WTC11 (cell line): ENCODE measurements at regions not wholly inside any gene's neighbourhood (a gene's known extent, or its start where the extent isn't known, plus 50 kb on each side); places are given as distances from the start of the nearest gene placed in this dataset.

Experiments used
- ATAC-seq: fragments of 200-7000 bp; cut with Tn5 transposase; 2 replicates; pipeline ENCODE4 v1.10.0; 2021; ENCODE audit warnings: mild to moderate bottlenecking, moderate library complexity
- CTCF ChIA-PET: fragments of 300-600 bp; sonication (Branson Sonifier 250); formaldehyde crosslinking; loops from one replicate; lab custom pipeline; 2021; ENCODE audit warnings: antibody characterized with exemption; lab: Charles Lee
- POLR2A ChIA-PET: fragments of 350-600 bp; sonication (Branson Sonifier 250); formaldehyde crosslinking; loops from one replicate; lab custom pipeline; 2021; ENCODE audit warnings: antibody characterized with exemption; lab: Charles Lee
- DNase-seq: peaks from one replicate; pipeline ENCODE4 v3.0.0; 2021; ENCODE audit warnings: low spot score
- H3K27ac Mint-ChIP-seq: 2 replicates; pipeline ENCODE4 v1.8.0; 2021; ENCODE audit warnings: mixed read lengths
- H3K27me3 Mint-ChIP-seq: 2 replicates; pipeline ENCODE4 v1.8.0; 2021; ENCODE audit warnings: low read depth, mild to moderate bottlenecking, moderate library complexity, mixed read lengths
- H3K36me3 Mint-ChIP-seq: 2 replicates; pipeline ENCODE4 v1.8.0; 2021; ENCODE audit warnings: mixed read lengths
- H3K4me1 Mint-ChIP-seq: 2 replicates; pipeline ENCODE4 v1.8.0; 2022; ENCODE audit warnings: mixed read lengths
- H3K4me3 Mint-ChIP-seq: 2 replicates; pipeline ENCODE4 v1.8.0; 2021; ENCODE audit warnings: mild to moderate bottlenecking, moderate library complexity, mixed read lengths
- H3K9me3 Mint-ChIP-seq: 2 replicates; pipeline ENCODE4 v1.8.0; 2021; ENCODE audit warnings: mixed read lengths
- ELF4 ChIP-seq: sonication (generic); formaldehyde crosslinking; IDR thresholded peaks from 2 replicates; pipeline ENCODE4 v1.8.1; 2022; ENCODE audit warnings: low read depth, mild to moderate bottlenecking, moderate library complexity, missing genetic modification reagents
- JUN ChIP-seq: sonication (generic); formaldehyde crosslinking; IDR thresholded peaks from 2 replicates; pipeline ENCODE4 v1.8.0; 2023; ENCODE audit warnings: mild to moderate bottlenecking, missing genetic modification reagents
- KAT7 ChIP-seq: sonication (generic); formaldehyde crosslinking; IDR thresholded peaks from 2 replicates; pipeline ENCODE4 v1.8.1; 2023; ENCODE audit warnings: missing genetic modification reagents, mild to moderate bottlenecking, borderline replicate concordance
- NR3C1 ChIP-seq: sonication (generic); formaldehyde crosslinking; conservative IDR thresholded peaks from 2 replicates; pipeline ENCODE4 v1.8.1; 2023; ENCODE audit warnings: low read depth, mild to moderate bottlenecking, missing genetic modification reagents
- ZNF423 ChIP-seq: fragments of 250-450 bp; sonication (Bioruptor Pico); IDR thresholded peaks from 2 replicates; pipeline ENCODE4 v2.1.2; 2022; ENCODE audit warnings: mild to moderate bottlenecking, moderate library complexity
- TF ChIP-seq, protein P1 (sequence below): sonication (generic); formaldehyde crosslinking; IDR thresholded peaks from 2 replicates; pipeline ENCODE4 v1.8.1; 2023; ENCODE audit warnings: mild to moderate bottlenecking, missing genetic modification reagents, moderate library complexity
- TF ChIP-seq, protein P2 (sequence below): sonication (generic); formaldehyde crosslinking; IDR thresholded peaks from 2 replicates; pipeline ENCODE4 v1.8.1; 2022; ENCODE audit warnings: mild to moderate bottlenecking, moderate library complexity, missing genetic modification reagents
- TF ChIP-seq, protein P3 (sequence below): sonication (generic); formaldehyde crosslinking; conservative IDR thresholded peaks from 2 replicates; pipeline ENCODE4 v1.8.1; 2022; ENCODE audit warnings: mild to moderate bottlenecking, missing genetic modification reagents
- TF ChIP-seq, protein P4 (sequence below): sonication (generic); formaldehyde crosslinking; IDR thresholded peaks from 2 replicates; pipeline ENCODE4 v1.8.0; 2023; ENCODE audit warnings: missing genetic modification reagents, mild to moderate bottlenecking, borderline replicate concordance
- TF ChIP-seq, protein P5 (sequence below): sonication (generic); formaldehyde crosslinking; IDR thresholded peaks from 2 replicates; pipeline ENCODE4 v1.8.1; 2023; ENCODE audit warnings: mild to moderate bottlenecking, missing genetic modification reagents
- TF ChIP-seq, protein P6 (sequence below): sonication (generic); formaldehyde crosslinking; IDR thresholded peaks from 2 replicates; pipeline ENCODE4 v1.8.1; 2022; ENCODE audit warnings: low read depth, missing genetic modification reagents, borderline replicate concordance
- TF ChIP-seq, protein P7 (sequence below): sonication (generic); formaldehyde crosslinking; IDR thresholded peaks from 2 replicates; pipeline ENCODE4 v1.8.1; 2023; ENCODE audit warnings: mild to moderate bottlenecking, missing genetic modification reagents, moderate library complexity

DNA sequence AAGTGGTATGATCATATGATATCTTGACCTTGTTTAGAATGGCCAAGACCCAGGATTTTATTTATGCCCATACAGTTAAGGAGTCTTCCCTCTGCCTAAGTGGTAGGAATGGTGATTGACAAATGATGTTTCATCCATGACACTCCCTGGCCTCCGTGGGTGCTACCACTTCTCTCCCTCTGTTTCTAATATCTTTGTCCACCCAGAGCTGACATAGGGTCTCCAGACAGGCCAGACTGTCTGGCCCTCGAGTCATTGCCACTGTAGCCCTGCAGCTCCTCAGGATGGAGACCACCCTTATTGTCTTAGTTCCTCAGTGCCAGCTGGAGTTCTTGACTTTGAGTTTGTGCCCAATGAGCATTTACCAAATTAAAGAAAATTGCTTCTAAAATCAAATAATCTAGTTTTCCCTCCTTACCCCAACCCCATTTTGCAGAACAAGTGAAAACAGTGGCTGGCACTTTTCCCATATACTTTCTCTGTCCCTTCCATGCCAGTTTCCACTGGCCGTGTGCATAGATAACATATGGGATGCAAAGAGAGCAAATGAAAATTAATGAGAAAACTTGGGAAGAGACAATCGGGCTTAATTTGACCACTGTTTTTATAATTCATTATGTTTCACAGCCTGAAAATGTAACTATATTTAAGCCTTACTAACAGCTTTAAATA, 235.7 kb downstream of the NSG2 start:
- DNase-seq = no peak
- Mint-ChIP-seq H3K4me3 (no peak overlapping the region), H3K9me3 (peaks cover 19% of the 10 kb centered on the region), H3K36me3 (no peaks in the 10 kb centered on the region), H3K27me3 (no peaks in the 10 kb centered on the region), H3K27ac (no peak overlapping the region), H3K4me1 (no peaks in the 10 kb centered on the region)
- ChIA-PET CTCF (no interaction called here), POLR2A (no interaction called here)
- TF ChIP-seq, protein P1, sequence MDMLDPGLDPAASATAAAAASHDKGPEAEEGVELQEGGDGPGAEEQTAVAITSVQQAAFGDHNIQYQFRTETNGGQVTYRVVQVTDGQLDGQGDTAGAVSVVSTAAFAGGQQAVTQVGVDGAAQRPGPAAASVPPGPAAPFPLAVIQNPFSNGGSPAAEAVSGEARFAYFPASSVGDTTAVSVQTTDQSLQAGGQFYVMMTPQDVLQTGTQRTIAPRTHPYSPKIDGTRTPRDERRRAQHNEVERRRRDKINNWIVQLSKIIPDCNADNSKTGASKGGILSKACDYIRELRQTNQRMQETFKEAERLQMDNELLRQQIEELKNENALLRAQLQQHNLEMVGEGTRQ (CRISPR knock-in tag) = no peak
- no peak for TF ChIP-seq ELF4 (CRISPR knock-in tag)
- no peak for TF ChIP-seq ZNF423 (CRISPR knock-in tag)
- ATAC-seq = no peak

DNA sequence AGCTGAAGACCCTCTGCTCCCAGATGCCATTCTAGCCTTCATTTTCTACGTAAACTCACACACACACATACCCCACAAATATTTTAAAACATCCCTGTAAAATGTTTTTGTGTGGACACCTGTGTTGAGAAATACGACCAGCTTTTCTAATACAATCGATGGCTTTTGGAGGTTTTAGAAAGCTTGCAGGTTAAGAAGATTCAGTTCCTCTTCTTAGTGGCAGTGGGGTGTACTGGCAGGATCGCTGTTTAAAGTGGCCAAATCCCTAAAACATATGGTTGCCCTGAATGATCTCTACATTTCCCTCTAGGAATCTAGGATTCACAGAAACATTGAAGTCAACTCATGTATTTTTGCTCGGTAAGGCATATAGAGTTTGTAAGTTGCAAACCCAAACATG, 236.3 kb downstream of the NSG2 start:
- no peak overlapping the region for H3K4me3 Mint-ChIP-seq
- TF ChIP-seq, protein P2, sequence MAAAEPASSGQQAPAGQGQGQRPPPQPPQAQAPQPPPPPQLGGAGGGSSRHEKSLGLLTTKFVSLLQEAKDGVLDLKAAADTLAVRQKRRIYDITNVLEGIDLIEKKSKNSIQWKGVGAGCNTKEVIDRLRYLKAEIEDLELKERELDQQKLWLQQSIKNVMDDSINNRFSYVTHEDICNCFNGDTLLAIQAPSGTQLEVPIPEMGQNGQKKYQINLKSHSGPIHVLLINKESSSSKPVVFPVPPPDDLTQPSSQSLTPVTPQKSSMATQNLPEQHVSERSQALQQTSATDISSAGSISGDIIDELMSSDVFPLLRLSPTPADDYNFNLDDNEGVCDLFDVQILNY (CRISPR knock-in tag) = no peak
- TF ChIP-seq, protein P3, sequence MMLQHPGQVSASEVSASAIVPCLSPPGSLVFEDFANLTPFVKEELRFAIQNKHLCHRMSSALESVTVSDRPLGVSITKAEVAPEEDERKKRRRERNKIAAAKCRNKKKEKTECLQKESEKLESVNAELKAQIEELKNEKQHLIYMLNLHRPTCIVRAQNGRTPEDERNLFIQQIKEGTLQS = no peak
- TF ChIP-seq, protein P4, sequence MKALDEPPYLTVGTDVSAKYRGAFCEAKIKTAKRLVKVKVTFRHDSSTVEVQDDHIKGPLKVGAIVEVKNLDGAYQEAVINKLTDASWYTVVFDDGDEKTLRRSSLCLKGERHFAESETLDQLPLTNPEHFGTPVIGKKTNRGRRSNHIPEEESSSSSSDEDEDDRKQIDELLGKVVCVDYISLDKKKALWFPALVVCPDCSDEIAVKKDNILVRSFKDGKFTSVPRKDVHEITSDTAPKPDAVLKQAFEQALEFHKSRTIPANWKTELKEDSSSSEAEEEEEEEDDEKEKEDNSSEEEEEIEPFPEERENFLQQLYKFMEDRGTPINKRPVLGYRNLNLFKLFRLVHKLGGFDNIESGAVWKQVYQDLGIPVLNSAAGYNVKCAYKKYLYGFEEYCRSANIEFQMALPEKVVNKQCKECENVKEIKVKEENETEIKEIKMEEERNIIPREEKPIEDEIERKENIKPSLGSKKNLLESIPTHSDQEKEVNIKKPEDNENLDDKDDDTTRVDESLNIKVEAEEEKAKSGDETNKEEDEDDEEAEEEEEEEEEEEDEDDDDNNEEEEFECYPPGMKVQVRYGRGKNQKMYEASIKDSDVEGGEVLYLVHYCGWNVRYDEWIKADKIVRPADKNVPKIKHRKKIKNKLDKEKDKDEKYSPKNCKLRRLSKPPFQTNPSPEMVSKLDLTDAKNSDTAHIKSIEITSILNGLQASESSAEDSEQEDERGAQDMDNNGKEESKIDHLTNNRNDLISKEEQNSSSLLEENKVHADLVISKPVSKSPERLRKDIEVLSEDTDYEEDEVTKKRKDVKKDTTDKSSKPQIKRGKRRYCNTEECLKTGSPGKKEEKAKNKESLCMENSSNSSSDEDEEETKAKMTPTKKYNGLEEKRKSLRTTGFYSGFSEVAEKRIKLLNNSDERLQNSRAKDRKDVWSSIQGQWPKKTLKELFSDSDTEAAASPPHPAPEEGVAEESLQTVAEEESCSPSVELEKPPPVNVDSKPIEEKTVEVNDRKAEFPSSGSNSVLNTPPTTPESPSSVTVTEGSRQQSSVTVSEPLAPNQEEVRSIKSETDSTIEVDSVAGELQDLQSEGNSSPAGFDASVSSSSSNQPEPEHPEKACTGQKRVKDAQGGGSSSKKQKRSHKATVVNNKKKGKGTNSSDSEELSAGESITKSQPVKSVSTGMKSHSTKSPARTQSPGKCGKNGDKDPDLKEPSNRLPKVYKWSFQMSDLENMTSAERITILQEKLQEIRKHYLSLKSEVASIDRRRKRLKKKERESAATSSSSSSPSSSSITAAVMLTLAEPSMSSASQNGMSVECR (CRISPR knock-in tag) = no peak
- TF ChIP-seq, protein P5, sequence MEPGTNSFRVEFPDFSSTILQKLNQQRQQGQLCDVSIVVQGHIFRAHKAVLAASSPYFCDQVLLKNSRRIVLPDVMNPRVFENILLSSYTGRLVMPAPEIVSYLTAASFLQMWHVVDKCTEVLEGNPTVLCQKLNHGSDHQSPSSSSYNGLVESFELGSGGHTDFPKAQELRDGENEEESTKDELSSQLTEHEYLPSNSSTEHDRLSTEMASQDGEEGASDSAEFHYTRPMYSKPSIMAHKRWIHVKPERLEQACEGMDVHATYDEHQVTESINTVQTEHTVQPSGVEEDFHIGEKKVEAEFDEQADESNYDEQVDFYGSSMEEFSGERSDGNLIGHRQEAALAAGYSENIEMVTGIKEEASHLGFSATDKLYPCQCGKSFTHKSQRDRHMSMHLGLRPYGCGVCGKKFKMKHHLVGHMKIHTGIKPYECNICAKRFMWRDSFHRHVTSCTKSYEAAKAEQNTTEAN = no peak
- TF ChIP-seq, protein P6, sequence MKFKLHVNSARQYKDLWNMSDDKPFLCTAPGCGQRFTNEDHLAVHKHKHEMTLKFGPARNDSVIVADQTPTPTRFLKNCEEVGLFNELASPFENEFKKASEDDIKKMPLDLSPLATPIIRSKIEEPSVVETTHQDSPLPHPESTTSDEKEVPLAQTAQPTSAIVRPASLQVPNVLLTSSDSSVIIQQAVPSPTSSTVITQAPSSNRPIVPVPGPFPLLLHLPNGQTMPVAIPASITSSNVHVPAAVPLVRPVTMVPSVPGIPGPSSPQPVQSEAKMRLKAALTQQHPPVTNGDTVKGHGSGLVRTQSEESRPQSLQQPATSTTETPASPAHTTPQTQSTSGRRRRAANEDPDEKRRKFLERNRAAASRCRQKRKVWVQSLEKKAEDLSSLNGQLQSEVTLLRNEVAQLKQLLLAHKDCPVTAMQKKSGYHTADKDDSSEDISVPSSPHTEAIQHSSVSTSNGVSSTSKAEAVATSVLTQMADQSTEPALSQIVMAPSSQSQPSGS (CRISPR knock-in tag) = no peak
- TF ChIP-seq NR3C1 (CRISPR knock-in tag) (no peak), KAT7 (CRISPR knock-in tag) (no peak), JUN (CRISPR knock-in tag) (no peak)
- TF ChIP-seq, protein P7, sequence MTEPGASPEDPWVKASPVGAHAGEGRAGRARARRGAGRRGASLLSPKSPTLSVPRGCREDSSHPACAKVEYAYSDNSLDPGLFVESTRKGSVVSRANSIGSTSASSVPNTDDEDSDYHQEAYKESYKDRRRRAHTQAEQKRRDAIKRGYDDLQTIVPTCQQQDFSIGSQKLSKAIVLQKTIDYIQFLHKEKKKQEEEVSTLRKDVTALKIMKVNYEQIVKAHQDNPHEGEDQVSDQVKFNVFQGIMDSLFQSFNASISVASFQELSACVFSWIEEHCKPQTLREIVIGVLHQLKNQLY (CRISPR knock-in tag) = no peak
- TF ChIP-seq, all 79 proteins: peak for 0
- ATAC-seq (no peak), DNase-seq (no peak)
- ChIA-PET CTCF (no interaction called here), POLR2A (no interaction called here)
- no peaks in the 10 kb centered on the region for H3K27me3 Mint-ChIP-seq
- H3K36me3 Mint-ChIP-seq = no peaks in the 10 kb centered on the region
- H3K4me1 Mint-ChIP-seq = no peaks in the 10 kb centered on the region
- peaks cover 13% of the 10 kb centered on the region for H3K9me3 Mint-ChIP-seq
- no peak overlapping the region for H3K27ac Mint-ChIP-seq
